Activated naive CD4-positive, alpha-beta T cell treated with anti-CD3 and anti-CD28 coated beads for 36 hours (primary cell): ENCODE measurements at regions not wholly inside any gene's neighbourhood (a gene's known extent, or its start where the extent isn't known, plus 50 kb on each side); places are given as distances from the start of the nearest gene placed in this dataset.
"Not testable (repeated sequence)": the region's sequence is repeated elsewhere in the genome, so short reads cannot be mapped to it uniquely, and the experiment has no call there.

Experiments used
- CTCF ChIA-PET: fragments of 350-600 bp; sonication (Branson Sonifier 250); formaldehyde crosslinking; loops from one replicate; lab custom pipeline; 2021; ENCODE audit warnings: antibody characterized with exemption; lab: Charles Lee
- DNase-seq: peaks from one replicate; pipeline ENCODE4 v3.0.0-alpha.2; 2020
- H3K27ac Mint-ChIP-seq: one replicate; pipeline ENCODE4 v1.8.0; 2021; ENCODE audit warnings: mild to moderate bottlenecking, mixed read lengths
- H3K27me3 Mint-ChIP-seq: one replicate; pipeline ENCODE4 v1.8.0; 2021; ENCODE audit warnings: low read depth, mixed read lengths
- H3K36me3 Mint-ChIP-seq: one replicate; pipeline ENCODE4 v1.8.0; 2021; ENCODE audit warnings: low read depth, mixed read lengths
- H3K4me1 Mint-ChIP-seq: one replicate; pipeline ENCODE4 v1.8.0; 2021; ENCODE audit warnings: low read depth, mixed read lengths
- H3K4me3 Mint-ChIP-seq: one replicate; pipeline ENCODE4 v1.8.0; 2021; ENCODE audit warnings: mild to moderate bottlenecking, moderate library complexity, mixed read lengths
- H3K9me3 Mint-ChIP-seq: one replicate; pipeline ENCODE4 v1.8.0; 2021; ENCODE audit warnings: mixed read lengths
- intact Hi-C: fragments of 100-400 bp; cut with micrococcal nuclease; formaldehyde crosslinking; loops from one replicate; pipeline ENCODE4 v1.15.1; 2023

DNA sequence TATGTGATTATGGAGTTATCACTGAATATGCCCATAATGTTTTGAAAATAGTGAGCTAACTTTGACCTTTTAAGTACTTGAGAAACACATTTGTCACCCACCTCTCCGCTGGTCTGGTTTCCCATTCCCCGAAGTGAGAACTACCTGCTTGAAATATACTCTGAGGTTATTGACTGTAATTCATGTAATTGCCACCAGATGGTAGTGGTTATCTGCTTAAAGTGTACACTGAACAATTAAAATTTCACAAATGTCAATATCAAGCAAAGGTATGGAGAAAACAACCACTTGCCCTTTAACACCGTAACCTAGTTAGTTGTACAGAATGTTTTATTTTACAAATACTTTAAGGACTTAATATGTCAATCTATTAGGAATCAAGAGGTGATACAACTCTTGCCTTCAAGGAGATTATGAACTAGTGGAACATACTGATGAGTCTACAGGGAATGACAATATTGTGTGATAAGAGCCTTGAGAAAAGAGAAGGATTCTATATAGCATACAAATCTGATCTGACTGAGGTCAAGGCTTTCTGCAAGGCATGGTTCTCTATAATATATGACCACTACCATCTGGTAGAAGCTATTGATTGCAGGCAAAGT, 316.8 kb upstream of the KCNH7 start:
- no peak overlapping the region for H3K4me3 Mint-ChIP-seq

DNA sequence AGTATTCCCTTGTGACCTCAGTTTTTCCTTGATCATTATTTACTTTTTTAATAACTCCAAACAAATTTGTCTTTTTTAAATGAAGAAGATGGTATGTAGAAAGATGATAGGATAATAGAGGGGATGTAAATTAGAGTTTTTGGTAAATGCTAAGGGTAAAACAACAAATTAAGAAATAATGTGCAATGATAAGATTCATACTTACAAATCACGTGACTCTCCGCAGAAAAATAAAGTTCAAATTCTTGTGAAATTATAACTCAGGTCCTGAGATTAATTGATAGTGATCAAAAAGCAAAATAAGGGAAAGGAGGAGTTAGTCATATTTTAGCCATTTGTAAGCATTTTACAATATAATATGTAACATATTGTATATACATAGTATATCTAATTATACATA, 304.1 kb upstream of the KCNH7 start:
- CTCF ChIA-PET = no interaction called here
- H3K27me3 Mint-ChIP-seq = no peaks in the 10 kb centered on the region
- DNase-seq = no peak
- H3K4me1 Mint-ChIP-seq = no peaks in the 10 kb centered on the region
- intact Hi-C loops = no loop called here
- no peak overlapping the region for H3K4me3 Mint-ChIP-seq
- no peaks in the 10 kb centered on the region for H3K36me3 Mint-ChIP-seq
- H3K9me3 Mint-ChIP-seq = peaks cover 13% of the 10 kb centered on the region
- no peak overlapping the region for H3K27ac Mint-ChIP-seq

More for the DNA sequence above, 316.8 kb upstream of the KCNH7 start:
- no peak overlapping the region for H3K27ac Mint-ChIP-seq
- intact Hi-C loops = no loop called here
- DNase-seq = no peak
- no peaks in the 10 kb centered on the region for H3K27me3 Mint-ChIP-seq
- no peaks in the 10 kb centered on the region for H3K9me3 Mint-ChIP-seq
- no peaks in the 10 kb centered on the region for H3K4me1 Mint-ChIP-seq
- CTCF ChIA-PET = interaction anchor here (0.6 kb wide), 1 partner anchor 199 kb away, joined by 3 read pairs; no protein-coding TSS in a partner anchor
- no peaks in the 10 kb centered on the region for H3K36me3 Mint-ChIP-seq

GRCh38 chr2:163138947-163139346, 300.4 kb upstream of the KCNH7 start:
- H3K36me3 Mint-ChIP-seq = no peaks in the 10 kb centered on the region
- CTCF ChIA-PET = no interaction called here
- intact Hi-C loops = no loop called here
- peaks cover 4% of the 10 kb centered on the region for H3K9me3 Mint-ChIP-seq
- H3K27me3 Mint-ChIP-seq = no peaks in the 10 kb centered on the region
- H3K4me3 Mint-ChIP-seq = no peak overlapping the region
- DNase-seq = no peak
- no peaks in the 10 kb centered on the region for H3K4me1 Mint-ChIP-seq
- no peak overlapping the region for H3K27ac Mint-ChIP-seq

GRCh38 chr2:163135256-163135655, 296.7 kb upstream of the KCNH7 start:
- H3K27ac Mint-ChIP-seq = no peak overlapping the region
- H3K4me3 Mint-ChIP-seq = no peak overlapping the region
- peaks cover 4% of the 10 kb centered on the region for H3K9me3 Mint-ChIP-seq
- intact Hi-C loops = no loop called here
- H3K4me1 Mint-ChIP-seq = no peaks in the 10 kb centered on the region
- no peak for DNase-seq
- no peaks in the 10 kb centered on the region for H3K36me3 Mint-ChIP-seq
- CTCF ChIA-PET = no interaction called here
- H3K27me3 Mint-ChIP-seq = no peaks in the 10 kb centered on the region

- H3K27me3 Mint-ChIP-seq = no peaks in the 10 kb centered on the region
- H3K9me3 Mint-ChIP-seq = peaks cover under 1% of the 10 kb centered on the region
- no peak overlapping the region for H3K27ac Mint-ChIP-seq
- H3K4me1 Mint-ChIP-seq = no peaks in the 10 kb centered on the region
- H3K36me3 Mint-ChIP-seq = no peaks in the 10 kb centered on the region
- intact Hi-C loops = loop anchor here (2.0 to 5.0 kb wide), 3 partner anchors 243 to 911 kb away; no protein-coding TSS in a partner anchor
- no peak for DNase-seq
- no peak overlapping the region for H3K4me3 Mint-ChIP-seq
- CTCF ChIA-PET = no interaction called here
Observed at GRCh38 chr2:163133602-163134001, 295.0 kb upstream of the KCNH7 start.

GRCh38 chr2:163132850-163133249, 294.3 kb upstream of the KCNH7 start:
- intact Hi-C loops = loop anchor here (2.0 to 5.0 kb wide), 3 partner anchors 242 to 911 kb away; no protein-coding TSS in a partner anchor
- DNase-seq = no peak
- CTCF ChIA-PET = no interaction called here
- H3K9me3 Mint-ChIP-seq = no peaks in the 10 kb centered on the region
- H3K27ac Mint-ChIP-seq = no peak overlapping the region
- no peaks in the 10 kb centered on the region for H3K27me3 Mint-ChIP-seq
- no peaks in the 10 kb centered on the region for H3K36me3 Mint-ChIP-seq
- H3K4me3 Mint-ChIP-seq = no peak overlapping the region
- no peaks in the 10 kb centered on the region for H3K4me1 Mint-ChIP-seq

- intact Hi-C loops = loop anchor here (2.0 to 5.0 kb wide), 3 partner anchors 241 to 910 kb away; no protein-coding TSS in a partner anchor
- H3K4me1 Mint-ChIP-seq, H3K4me3 Mint-ChIP-seq, DNase-seq, H3K27ac Mint-ChIP-seq, H3K27me3 Mint-ChIP-seq, CTCF ChIA-PET, H3K9me3 Mint-ChIP-seq, H3K36me3 Mint-ChIP-seq: not testable (repeated sequence)
Observed at GRCh38 chr2:163132207-163132606, 293.6 kb upstream of the KCNH7 start.

DNA sequence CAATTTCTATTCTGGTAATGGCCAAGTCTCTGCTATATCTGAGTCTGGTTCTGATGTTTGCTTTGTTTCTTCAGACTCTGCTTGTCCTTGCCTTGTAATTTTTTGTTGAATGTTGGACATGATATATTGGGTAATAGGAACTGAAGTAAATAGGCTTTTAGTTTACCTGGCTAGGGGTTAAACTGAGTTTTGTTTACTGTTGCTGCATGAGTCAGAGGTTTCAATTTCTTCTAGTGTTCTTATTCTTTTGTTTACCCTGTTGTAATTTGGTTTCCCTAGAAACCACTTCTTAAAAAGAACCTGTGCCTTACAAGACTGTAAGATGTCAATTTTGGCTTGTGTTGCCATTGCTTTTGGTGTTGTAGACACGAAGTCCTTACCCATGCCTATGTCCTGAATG, 285.0 kb upstream of the KCNH7 start:
- no peaks in the 10 kb centered on the region for H3K27me3 Mint-ChIP-seq
- no peaks in the 10 kb centered on the region for H3K4me1 Mint-ChIP-seq
- no peak overlapping the region for H3K27ac Mint-ChIP-seq
- H3K9me3 Mint-ChIP-seq = no peaks in the 10 kb centered on the region
- intact Hi-C loops = no loop called here
- CTCF ChIA-PET = no interaction called here
- no peak for DNase-seq
- H3K36me3 Mint-ChIP-seq = no peaks in the 10 kb centered on the region
- no peak overlapping the region for H3K4me3 Mint-ChIP-seq

DNA sequence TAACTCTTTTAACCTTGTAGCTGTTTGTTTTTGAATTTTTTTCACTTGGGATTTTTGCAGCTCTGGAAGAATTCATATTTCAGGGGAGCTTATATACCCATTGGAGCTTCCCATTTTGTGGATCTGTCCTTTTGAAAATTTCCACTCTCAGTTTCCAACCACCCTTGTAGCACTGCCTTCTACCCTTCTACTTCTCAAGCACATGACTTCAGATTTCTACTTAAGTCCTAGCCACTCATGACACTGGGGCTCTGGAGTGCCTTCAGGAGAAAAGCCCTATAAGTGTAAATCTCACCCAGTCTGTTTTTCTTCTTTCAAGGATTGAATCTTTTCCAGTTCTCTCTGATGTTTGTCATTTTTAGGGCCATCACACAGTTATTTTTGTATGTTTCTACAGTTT, 283.7 kb upstream of the KCNH7 start:
- Mint-ChIP-seq H3K9me3 (no peaks in the 10 kb centered on the region), H3K4me3 (no peak overlapping the region), H3K27ac (no peak overlapping the region), H3K27me3 (no peaks in the 10 kb centered on the region), H3K4me1 (no peaks in the 10 kb centered on the region), H3K36me3 (no peaks in the 10 kb centered on the region)
- no peak for DNase-seq
- intact Hi-C loops = no loop called here
- CTCF ChIA-PET = no interaction called here

DNA sequence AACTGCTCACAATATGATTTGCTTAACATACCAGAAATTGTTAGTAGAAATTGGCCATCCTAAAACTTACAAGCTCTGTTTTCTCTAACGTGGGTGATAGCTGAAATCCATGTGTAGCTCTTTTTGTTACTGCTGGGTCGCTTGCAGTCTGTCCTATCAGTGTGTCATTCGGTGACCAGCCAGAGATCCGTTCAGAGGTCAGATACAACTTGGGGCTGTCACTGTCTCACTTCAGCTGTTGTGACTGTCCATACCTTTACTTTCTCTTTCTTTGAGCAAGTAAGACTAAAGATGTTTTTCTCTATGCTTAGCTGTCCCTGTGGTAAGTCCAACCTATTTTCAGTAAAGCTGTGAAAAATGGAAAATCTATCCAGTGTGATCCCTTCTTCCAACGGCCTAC, 282.9 kb upstream of the KCNH7 start:
- H3K4me1 Mint-ChIP-seq = no peaks in the 10 kb centered on the region
- no peak overlapping the region for H3K4me3 Mint-ChIP-seq
- H3K27me3 Mint-ChIP-seq = no peaks in the 10 kb centered on the region
- no peak for DNase-seq
- intact Hi-C loops = no loop called here
- CTCF ChIA-PET = no interaction called here
- H3K9me3 Mint-ChIP-seq = no peaks in the 10 kb centered on the region
- no peaks in the 10 kb centered on the region for H3K36me3 Mint-ChIP-seq
- H3K27ac Mint-ChIP-seq = no peak overlapping the region

DNA sequence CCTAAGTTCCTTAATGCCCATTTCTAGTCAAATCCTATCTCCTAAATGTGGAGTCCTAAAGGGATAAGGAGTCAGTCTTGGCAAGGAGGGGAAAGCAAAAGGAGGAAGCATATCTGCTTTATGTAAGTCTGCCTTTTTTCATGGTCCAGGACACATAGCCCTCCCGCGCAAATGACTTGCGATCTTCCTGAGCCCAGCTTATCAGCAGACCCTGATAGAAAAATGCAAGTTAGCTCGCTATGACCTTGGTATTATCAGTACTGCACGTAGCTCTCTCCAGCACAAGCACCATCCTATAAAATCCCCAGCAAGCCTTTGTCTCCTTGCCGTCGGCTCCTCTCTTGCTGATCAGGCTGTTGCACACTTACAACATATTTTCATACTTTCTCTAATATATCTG, 281.4 kb upstream of the KCNH7 start:
- H3K27ac Mint-ChIP-seq = no peak overlapping the region
- CTCF ChIA-PET = no interaction called here
- H3K4me3 Mint-ChIP-seq = no peak overlapping the region
- intact Hi-C loops = no loop called here
- no peaks in the 10 kb centered on the region for H3K4me1 Mint-ChIP-seq
- no peaks in the 10 kb centered on the region for H3K36me3 Mint-ChIP-seq
- DNase-seq = no peak
- H3K27me3 Mint-ChIP-seq = no peaks in the 10 kb centered on the region
- no peaks in the 10 kb centered on the region for H3K9me3 Mint-ChIP-seq

GRCh38 chr2:163086940-163087339, 248.4 kb upstream of the KCNH7 start:
- no peaks in the 10 kb centered on the region for H3K4me1 Mint-ChIP-seq
- CTCF ChIA-PET = no interaction called here
- intact Hi-C loops = no loop called here
- no peak for DNase-seq
- H3K27ac Mint-ChIP-seq = no peak overlapping the region
- peaks cover 8% of the 10 kb centered on the region for H3K9me3 Mint-ChIP-seq
- no peak overlapping the region for H3K4me3 Mint-ChIP-seq
- H3K27me3 Mint-ChIP-seq = no peaks in the 10 kb centered on the region
- no peaks in the 10 kb centered on the region for H3K36me3 Mint-ChIP-seq

DNA sequence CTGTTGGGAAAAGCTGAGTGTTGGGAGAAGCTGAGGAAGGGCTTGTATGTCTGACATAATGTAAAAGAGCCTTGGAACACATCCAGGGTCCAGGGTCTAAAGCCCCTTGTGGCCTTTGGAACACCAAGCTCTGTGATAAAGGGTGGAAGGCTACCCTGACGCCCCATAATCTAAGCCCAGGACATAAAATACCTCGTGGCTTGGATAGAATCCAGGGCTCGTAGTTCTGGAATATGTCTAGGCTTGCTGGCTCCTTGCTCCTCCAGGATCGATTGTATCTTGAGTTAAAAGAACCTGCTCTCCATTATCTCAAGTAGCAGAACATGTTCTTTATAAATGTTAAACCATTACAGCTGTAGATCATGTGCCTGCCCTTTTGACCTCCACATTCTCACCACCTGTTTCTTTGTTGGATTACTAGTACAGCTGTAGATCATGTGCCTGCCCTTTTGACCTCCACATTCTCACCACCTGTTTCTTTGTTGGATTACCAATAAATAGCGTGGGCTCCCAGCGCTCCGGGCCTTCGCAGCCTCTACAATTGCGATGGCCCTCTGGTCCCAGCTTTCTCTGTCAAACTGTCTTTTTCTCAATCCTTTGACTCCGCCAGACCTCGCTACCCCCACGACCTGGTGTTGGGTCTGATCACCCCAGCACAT, 246.9 kb upstream of the KCNH7 start:
- intact Hi-C loops, CTCF ChIA-PET: not testable (repeated sequence)
- peaks cover 10% of the 10 kb centered on the region for H3K9me3 Mint-ChIP-seq

More for the DNA sequence above, 246.9 kb upstream of the KCNH7 start:
- not testable (repeated sequence) for H3K4me1 Mint-ChIP-seq, DNase-seq, H3K36me3 Mint-ChIP-seq, H3K4me3 Mint-ChIP-seq, H3K27me3 Mint-ChIP-seq, H3K27ac Mint-ChIP-seq
